ENCODE measurements at regions not wholly inside any gene's neighbourhood (a gene's known extent, or its start where the extent isn't known, plus 50 kb on each side); places are given as distances from the start of the nearest gene placed in this dataset.

GRCh38 chr6:56767435-56767834, 124.7 kb upstream of the DST start:
- no peak for DNase-seq (ENCODE audit: low spot score)

GRCh38 chr6:56766806-56767178, 124.1 kb upstream of the DST start:
- DNase-seq (ENCODE audit: low spot score) = no peak

GRCh38 chr6:56766139-56766805, 123.6 kb upstream of the DST start:
- no peak for DNase-seq (ENCODE audit: low spot score)

- DNase-seq (ENCODE audit: low spot score) = no peak
Observed at GRCh38 chr6:56765494-56765893, 122.8 kb upstream of the DST start.

- no peak for DNase-seq (ENCODE audit: low spot score)
Observed at GRCh38 chr6:56764081-56764566, 121.4 kb upstream of the DST start.

GRCh38 chr6:56761651-56762050, 119.0 kb upstream of the DST start:
- DNase-seq (ENCODE audit: low spot score) = no peak

- no peak for DNase-seq (ENCODE audit: low spot score)
Observed at GRCh38 chr6:56760842-56761241, 118.2 kb upstream of the DST start.

GRCh38 chr6:56759521-56759920, 116.8 kb upstream of the DST start:
- DNase-seq (ENCODE audit: low spot score) = no peak

- DNase-seq (ENCODE audit: low spot score) = no peak
Observed at GRCh38 chr6:56758553-56758952, 115.9 kb upstream of the DST start.

GRCh38 chr6:56758120-56758519, 115.4 kb upstream of the DST start:
- DNase-seq (ENCODE audit: low spot score) = no peak

- no peak for DNase-seq (ENCODE audit: low spot score)
Observed at GRCh38 chr6:56757588-56757984, 114.9 kb upstream of the DST start.

- DNase-seq (ENCODE audit: low spot score) = no peak
Observed at GRCh38 chr6:56756791-56757587, 114.3 kb upstream of the DST start.

- no peak for DNase-seq (ENCODE audit: low spot score)
Observed at GRCh38 chr6:56756219-56756789, 113.6 kb upstream of the DST start.

GRCh38 chr6:56755040-56755439, 112.4 kb upstream of the DST start:
- no peak for DNase-seq (ENCODE audit: low spot score)

GRCh38 chr6:56753811-56754210, 111.1 kb upstream of the DST start:
- DNase-seq (ENCODE audit: low spot score) = no peak

- DNase-seq (ENCODE audit: low spot score) = no peak
Observed at GRCh38 chr6:56752534-56752933, 109.8 kb upstream of the DST start.

- DNase-seq (ENCODE audit: low spot score) = no peak
Observed at GRCh38 chr6:56752009-56752408, 109.3 kb upstream of the DST start.

- DNase-seq (ENCODE audit: low spot score) = no peak
Observed at GRCh38 chr6:56751604-56752003, 108.9 kb upstream of the DST start.

GRCh38 chr6:56750686-56751085, 108.0 kb upstream of the DST start:
- no peak for DNase-seq (ENCODE audit: low spot score)

- no peak for DNase-seq (ENCODE audit: low spot score)
Observed at GRCh38 chr6:56749632-56750151, 107.0 kb upstream of the DST start.

GRCh38 chr6:56746767-56747504, 104.2 kb upstream of the DST start:
- no peak for DNase-seq (ENCODE audit: low spot score)

GRCh38 chr6:56745971-56746370, 103.3 kb upstream of the DST start:
- DNase-seq (ENCODE audit: low spot score) = no peak

Measured in CD4-positive, alpha-beta T cell treated with Interleukin-15 for 4 hours (primary cell).